ENCODE measurements at regions not wholly inside any gene's neighbourhood (a gene's known extent, or its start where the extent isn't known, plus 50 kb on each side); places are given as distances from the start of the nearest gene placed in this dataset.

DNA sequence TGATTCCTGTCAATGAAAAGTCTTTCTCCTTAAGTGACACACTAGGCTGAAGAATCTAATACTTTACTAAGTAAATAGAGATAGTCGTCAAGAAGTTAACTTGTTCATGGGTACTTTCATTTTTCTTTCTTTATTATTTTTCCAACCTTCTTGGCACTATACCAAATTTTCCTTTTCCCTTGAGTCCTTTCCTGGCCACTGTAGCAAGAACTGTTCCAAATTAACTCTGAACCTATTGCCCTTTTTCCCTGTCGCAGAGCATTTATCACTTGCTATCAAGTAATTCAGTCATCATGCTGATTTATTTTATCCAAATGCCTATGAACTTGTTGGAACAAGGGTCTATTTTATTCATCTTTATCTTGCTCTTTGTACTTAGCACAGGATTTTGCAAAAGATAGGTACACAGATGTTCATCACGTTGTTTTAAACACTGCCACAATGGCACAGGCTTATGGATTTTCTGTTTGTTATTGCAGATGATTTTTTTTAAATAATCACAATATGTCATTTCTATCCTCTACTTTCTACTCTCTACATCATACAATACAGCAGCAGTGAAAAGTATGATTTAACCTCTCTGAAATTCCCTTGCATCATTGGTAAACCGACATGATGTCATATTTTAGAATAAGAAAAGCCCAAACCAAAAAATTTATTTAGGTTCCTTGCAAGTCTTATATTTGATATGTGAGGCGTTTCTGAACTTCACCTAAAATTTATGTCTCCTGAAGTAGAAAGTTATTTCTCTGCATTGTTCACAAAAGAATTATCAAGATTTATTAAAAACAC lies 2352.3 kb downstream of the PCDH7 start:
- H3K36me3 ChIP-seq: no peaks in the 10 kb centered on the region
- 47% methylated on average over 5 of the region's 5 CpGs for WGBS
- no peaks in the 10 kb centered on the region for H3K9me3 ChIP-seq
- no peaks in the 10 kb centered on the region for H3K27me3 ChIP-seq (replicated peaks; ENCODE audit: insufficient read depth)
- intact Hi-C loops (cut with DNase I): no loop called here
- DNase-seq (ENCODE audit: low spot score): no peak
- no peaks in the 10 kb centered on the region for H3K4me1 ChIP-seq (replicated peaks)
- H3K27ac ChIP-seq: no peak overlapping the region
- TF ChIP-seq, protein P1, sequence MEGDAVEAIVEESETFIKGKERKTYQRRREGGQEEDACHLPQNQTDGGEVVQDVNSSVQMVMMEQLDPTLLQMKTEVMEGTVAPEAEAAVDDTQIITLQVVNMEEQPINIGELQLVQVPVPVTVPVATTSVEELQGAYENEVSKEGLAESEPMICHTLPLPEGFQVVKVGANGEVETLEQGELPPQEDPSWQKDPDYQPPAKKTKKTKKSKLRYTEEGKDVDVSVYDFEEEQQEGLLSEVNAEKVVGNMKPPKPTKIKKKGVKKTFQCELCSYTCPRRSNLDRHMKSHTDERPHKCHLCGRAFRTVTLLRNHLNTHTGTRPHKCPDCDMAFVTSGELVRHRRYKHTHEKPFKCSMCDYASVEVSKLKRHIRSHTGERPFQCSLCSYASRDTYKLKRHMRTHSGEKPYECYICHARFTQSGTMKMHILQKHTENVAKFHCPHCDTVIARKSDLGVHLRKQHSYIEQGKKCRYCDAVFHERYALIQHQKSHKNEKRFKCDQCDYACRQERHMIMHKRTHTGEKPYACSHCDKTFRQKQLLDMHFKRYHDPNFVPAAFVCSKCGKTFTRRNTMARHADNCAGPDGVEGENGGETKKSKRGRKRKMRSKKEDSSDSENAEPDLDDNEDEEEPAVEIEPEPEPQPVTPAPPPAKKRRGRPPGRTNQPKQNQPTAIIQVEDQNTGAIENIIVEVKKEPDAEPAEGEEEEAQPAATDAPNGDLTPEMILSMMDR (IDR thresholded peaks at IDR 0.05): no peak
- no peak for TF ChIP-seq POLR2A (IDR thresholded peaks at IDR 0.05)
- no peak for TF ChIP-seq POLR2AphosphoS5 (IDR thresholded peaks at IDR 0.05)
- no peak overlapping the region for H3K4me3 ChIP-seq

DNA sequence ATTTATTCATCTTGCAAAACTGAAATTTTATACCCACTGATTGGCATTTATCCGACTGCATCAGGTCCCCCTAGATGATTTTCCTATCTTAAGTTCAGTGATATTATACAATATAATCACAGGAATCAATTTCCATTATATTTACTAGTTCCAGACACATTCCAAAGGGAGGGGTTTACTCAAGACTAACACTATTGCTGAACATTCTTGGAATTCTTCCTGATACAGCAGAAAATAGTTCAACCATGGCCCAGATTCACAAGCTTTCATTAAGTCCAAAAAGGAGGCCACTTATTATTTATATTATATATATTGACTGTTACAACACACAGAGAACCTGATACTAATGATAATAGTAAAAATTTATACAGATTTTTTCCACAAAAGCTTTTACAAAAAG lies 2353.6 kb downstream of the PCDH7 start:
- 46% methylated on average over 1 of the region's 1 CpG for WGBS
- intact Hi-C loops (cut with DNase I): no loop called here
- no peaks in the 10 kb centered on the region for H3K9me3 ChIP-seq
- no peaks in the 10 kb centered on the region for H3K27me3 ChIP-seq (replicated peaks; ENCODE audit: insufficient read depth)
- no peaks in the 10 kb centered on the region for H3K36me3 ChIP-seq
- DNase-seq (ENCODE audit: low spot score): no peak
- no peak overlapping the region for H3K4me3 ChIP-seq
- TF ChIP-seq POLR2AphosphoS5 (IDR thresholded peaks at IDR 0.05) (no peak), POLR2A (IDR thresholded peaks at IDR 0.05) (no peak)
- TF ChIP-seq, protein P1 (IDR thresholded peaks at IDR 0.05): no peak
- H3K4me1 ChIP-seq (replicated peaks): no peaks in the 10 kb centered on the region
- H3K27ac ChIP-seq: no peak overlapping the region

DNA sequence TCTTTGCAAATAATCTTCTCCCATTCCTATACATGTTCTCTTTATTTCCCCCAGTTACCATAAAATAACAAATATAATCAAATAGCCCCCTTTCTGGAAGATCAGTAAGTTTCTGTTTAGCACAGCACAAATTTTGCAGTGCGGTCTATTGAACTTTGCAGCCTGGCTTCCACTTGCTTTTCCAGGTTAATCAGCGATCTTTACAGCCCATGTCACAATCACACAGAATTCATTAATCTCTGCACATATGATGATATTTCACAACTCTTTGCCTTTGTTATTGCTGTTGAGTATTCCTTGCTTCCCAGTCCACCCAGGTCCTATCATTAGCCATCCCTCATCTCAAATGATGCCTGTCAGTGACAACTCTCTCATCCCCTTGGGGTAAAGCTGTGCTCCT lies 2358.0 kb downstream of the PCDH7 start:
- no peaks in the 10 kb centered on the region for H3K36me3 ChIP-seq
- H3K27me3 ChIP-seq (replicated peaks; ENCODE audit: insufficient read depth): no peaks in the 10 kb centered on the region
- TF ChIP-seq POLR2A (IDR thresholded peaks at IDR 0.05) (no peak), POLR2AphosphoS5 (IDR thresholded peaks at IDR 0.05) (no peak)
- TF ChIP-seq, protein P1 (IDR thresholded peaks at IDR 0.05): no peak
- intact Hi-C loops (cut with DNase I): no loop called here
- H3K4me1 ChIP-seq (replicated peaks): no peaks in the 10 kb centered on the region
- H3K9me3 ChIP-seq: no peaks in the 10 kb centered on the region
- DNase-seq (ENCODE audit: low spot score): no peak
- H3K4me3 ChIP-seq: no peak overlapping the region
- no peak overlapping the region for H3K27ac ChIP-seq
- 97% methylated on average over 2 of the region's 2 CpGs for WGBS

DNA sequence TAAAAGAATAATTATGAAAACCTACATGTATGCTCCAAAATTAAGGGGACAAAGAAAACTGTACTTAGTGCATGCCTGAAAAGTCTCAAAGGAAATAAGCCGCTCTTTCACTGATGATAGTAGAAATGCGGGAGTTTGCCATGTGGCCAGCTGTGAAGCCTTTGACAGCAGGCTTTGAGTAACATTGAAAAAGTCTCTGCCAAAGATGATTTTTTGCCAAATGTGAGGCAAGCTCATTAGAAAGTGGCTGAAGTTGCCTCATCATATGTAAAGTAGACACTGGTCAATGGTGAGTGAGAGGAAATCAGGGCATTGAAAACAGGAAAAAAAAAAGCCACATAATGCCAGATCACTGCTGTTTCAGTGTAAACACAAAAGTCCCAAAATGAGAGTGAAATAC lies 2360.1 kb downstream of the PCDH7 start:
- DNase-seq (ENCODE audit: low spot score): no peak
- H3K4me1 ChIP-seq (replicated peaks): no peaks in the 10 kb centered on the region
- WGBS: 75% methylated on average over 2 of the region's 2 CpGs
- no peak overlapping the region for H3K27ac ChIP-seq
- intact Hi-C loops (cut with DNase I): no loop called here
- H3K9me3 ChIP-seq: no peaks in the 10 kb centered on the region
- no peak overlapping the region for H3K4me3 ChIP-seq
- no peaks in the 10 kb centered on the region for H3K27me3 ChIP-seq (replicated peaks; ENCODE audit: insufficient read depth)
- TF ChIP-seq POLR2AphosphoS5 (IDR thresholded peaks at IDR 0.05) (no peak), POLR2A (IDR thresholded peaks at IDR 0.05) (no peak)
- TF ChIP-seq, protein P1 (IDR thresholded peaks at IDR 0.05): no peak
- H3K36me3 ChIP-seq: no peaks in the 10 kb centered on the region

DNA sequence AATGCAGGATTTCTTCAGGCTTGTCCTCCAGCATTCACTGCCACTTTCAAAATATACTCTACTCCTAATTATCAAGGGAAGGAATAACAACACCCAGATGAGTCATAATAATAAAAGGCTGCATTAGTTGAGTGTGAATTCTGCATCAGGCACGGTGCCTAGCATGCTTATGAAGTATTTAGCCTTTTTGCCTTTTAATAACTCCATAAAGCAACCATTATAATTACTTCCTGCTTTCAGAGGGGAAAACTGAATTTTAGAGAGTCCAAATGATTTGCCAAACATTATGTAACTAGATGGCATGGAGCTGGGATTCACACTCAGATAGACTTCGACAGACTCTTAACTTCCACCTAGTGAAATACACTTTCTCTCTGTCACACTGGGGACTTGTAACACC lies 2365.5 kb downstream of the PCDH7 start:
- Histone ChIP-seq H3K27ac (no peak overlapping the region), H3K27me3 (replicated peaks; ENCODE audit: insufficient read depth) (no peaks in the 10 kb centered on the region), H3K36me3 (no peaks in the 10 kb centered on the region), H3K4me1 (replicated peaks) (no peaks in the 10 kb centered on the region), H3K9me3 (no peaks in the 10 kb centered on the region), H3K4me3 (no peak overlapping the region)
- 60% methylated on average over 2 of the region's 2 CpGs for WGBS
- DNase-seq (ENCODE audit: low spot score): no peak
- TF ChIP-seq POLR2A (IDR thresholded peaks at IDR 0.05): no peak
- no peak for TF ChIP-seq POLR2AphosphoS5 (IDR thresholded peaks at IDR 0.05)
- TF ChIP-seq, protein P1 (IDR thresholded peaks at IDR 0.05): no peak
- intact Hi-C loops (cut with DNase I): no loop called here
